ENCODE measurements at regions not wholly inside any gene's neighbourhood (a gene's known extent, or its start where the extent isn't known, plus 50 kb on each side); places are given as distances from the start of the nearest gene placed in this dataset.

GRCh38 chr5:135642934-135643333 lies 64.1 kb upstream of the CXCL14 start:
- H3K36me3 ChIP-seq (ENCODE audit: control insufficient read depth, insufficient read depth, low read length): no peaks in the 10 kb centered on the region
- ChIA-PET POLR2A (no interaction called here), CTCF (no interaction called here)
- no peaks in the 10 kb centered on the region for H3K27me3 ChIP-seq (ENCODE audit: control insufficient read depth, insufficient read depth, low read length)
- TF ChIP-seq CTCF (IDR thresholded peaks at IDR 0.05; ENCODE audit: insufficient read depth, low read depth, low read length): no peak
- DNase-seq (ENCODE audit: low read depth): no peak
- H3K4me3 ChIP-seq (ENCODE audit: low read depth, low read length): no peak overlapping the region

DNA sequence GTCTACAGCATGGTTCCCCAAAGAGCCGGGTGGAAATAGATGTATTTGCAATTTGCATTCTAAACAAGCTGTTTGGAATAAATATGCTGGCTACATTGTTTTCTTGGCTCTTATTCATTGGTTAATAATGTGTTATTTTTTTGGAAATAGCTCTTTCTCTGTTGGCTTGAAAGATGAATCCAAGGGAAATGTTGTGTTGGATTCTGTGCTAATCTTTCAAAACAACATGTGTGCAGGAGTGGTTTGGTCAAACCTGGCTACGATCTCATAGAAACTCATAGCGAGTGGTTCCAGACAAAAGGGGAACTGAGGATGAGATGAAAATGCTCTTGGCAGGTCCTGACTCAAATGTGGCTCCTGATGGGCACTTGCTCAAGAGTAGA lies 63.7 kb upstream of the CXCL14 start:
- TF ChIP-seq CTCF (IDR thresholded peaks at IDR 0.05; ENCODE audit: insufficient read depth, low read depth, low read length): no peak

GRCh38 chr5:135641734-135642487 lies 63.1 kb upstream of the CXCL14 start:
- no peaks in the 10 kb centered on the region for H3K27me3 ChIP-seq (ENCODE audit: control insufficient read depth, insufficient read depth, low read length)
- no peaks in the 10 kb centered on the region for H3K36me3 ChIP-seq (ENCODE audit: control insufficient read depth, insufficient read depth, low read length)
- DNase-seq (ENCODE audit: low read depth): no peak
- CTCF ChIA-PET: no interaction called here
- no peak for TF ChIP-seq CTCF (IDR thresholded peaks at IDR 0.05; ENCODE audit: insufficient read depth, low read depth, low read length)
- POLR2A ChIA-PET: no interaction called here
- no peak overlapping the region for H3K4me3 ChIP-seq (ENCODE audit: low read depth, low read length)

More for the DNA sequence above, 63.7 kb upstream of the CXCL14 start:
- Histone ChIP-seq H3K36me3 (ENCODE audit: control insufficient read depth, insufficient read depth, low read length) (no peaks in the 10 kb centered on the region), H3K27me3 (ENCODE audit: control insufficient read depth, insufficient read depth, low read length) (no peaks in the 10 kb centered on the region), H3K4me3 (ENCODE audit: low read depth, low read length) (no peak overlapping the region)
- no peak for DNase-seq (ENCODE audit: low read depth)
- ChIA-PET POLR2A (no interaction called here), CTCF (no interaction called here)

- TF ChIP-seq CTCF (IDR thresholded peaks at IDR 0.05; ENCODE audit: insufficient read depth, low read depth, low read length): no peak
These were observed 62.5 kb upstream of the CXCL14 start for GRCh38 chr5:135641319-135641718.

GRCh38 chr5:135635451-135635850 lies 56.7 kb upstream of the CXCL14 start:
- DNase-seq (ENCODE audit: low read depth): no peak
- Histone ChIP-seq H3K27me3 (ENCODE audit: control insufficient read depth, insufficient read depth, low read length) (peaks cover 4% of the 10 kb centered on the region), H3K4me3 (ENCODE audit: low read depth, low read length) (no peak overlapping the region), H3K36me3 (ENCODE audit: control insufficient read depth, insufficient read depth, low read length) (no peaks in the 10 kb centered on the region)
- CTCF ChIA-PET: no interaction called here
- POLR2A ChIA-PET: no interaction called here
- TF ChIP-seq CTCF (IDR thresholded peaks at IDR 0.05; ENCODE audit: insufficient read depth, low read depth, low read length): no peak

More at GRCh38 chr5:135641319-135641718, 62.5 kb upstream of the CXCL14 start:
- no peaks in the 10 kb centered on the region for H3K27me3 ChIP-seq (ENCODE audit: control insufficient read depth, insufficient read depth, low read length)
- DNase-seq (ENCODE audit: low read depth): no peak
- H3K36me3 ChIP-seq (ENCODE audit: control insufficient read depth, insufficient read depth, low read length): no peaks in the 10 kb centered on the region
- ChIA-PET POLR2A (no interaction called here), CTCF (no interaction called here)
- H3K4me3 ChIP-seq (ENCODE audit: low read depth, low read length): no peak overlapping the region
